ENCODE measurements at regions not wholly inside any gene's neighbourhood (a gene's known extent, or its start where the extent isn't known, plus 50 kb on each side); places are given as distances from the start of the nearest gene placed in this dataset.
"Not testable (repeated sequence)": the region's sequence is repeated elsewhere in the genome, so short reads cannot be mapped to it uniquely, and the experiment has no call there.

- ATAC-seq (no peak), DNase-seq (no peak)
- intact Hi-C loops (cut with micrococcal nuclease): no loop called here
These were observed 235.6 kb upstream of the HNRNPA3 start for GRCh38 chr2:176976736-176977685.

GRCh38 chr2:176978921-176979320, 233.7 kb upstream of the HNRNPA3 start:
- DNase-seq (no peak), ATAC-seq (no peak)
- intact Hi-C loops (cut with micrococcal nuclease): no loop called here

DNA sequence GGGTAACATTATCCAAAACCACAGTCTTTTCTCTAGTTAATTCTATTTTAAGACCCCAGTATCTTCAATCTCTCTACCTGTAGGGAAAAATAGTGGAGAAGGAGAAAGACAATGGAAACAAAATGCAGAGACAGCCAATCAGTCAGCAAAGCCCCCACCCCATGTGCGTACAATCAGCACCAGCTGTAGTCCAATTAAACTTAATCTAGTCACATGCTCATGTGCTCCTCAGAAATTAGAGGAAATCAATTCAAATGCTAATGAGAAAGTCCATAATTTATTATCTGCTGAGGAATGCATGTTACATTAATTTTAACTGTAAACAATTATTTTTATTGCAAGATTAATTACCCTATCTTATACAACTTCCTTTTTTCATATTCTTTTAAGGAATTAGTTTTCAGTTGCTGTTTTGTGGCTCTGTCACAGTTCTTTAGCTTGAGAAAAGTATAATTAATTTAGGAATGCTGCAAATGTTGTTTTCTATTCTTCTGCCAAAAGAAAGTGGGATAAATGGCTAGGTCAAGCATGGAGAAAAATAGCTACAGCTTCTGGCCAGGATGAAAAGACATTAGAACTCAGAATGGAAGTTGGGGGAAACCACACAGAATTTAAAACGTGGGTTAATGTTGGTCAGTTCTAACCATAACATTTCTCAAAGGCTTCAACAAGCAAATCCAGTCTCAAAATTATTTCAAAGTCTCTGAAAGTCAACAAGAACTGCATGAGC, 232.4 kb upstream of the HNRNPA3 start:
- ATAC-seq: no peak
- intact Hi-C loops (cut with micrococcal nuclease): no loop called here

GRCh38 chr2:176984987-176985386, 227.6 kb upstream of the HNRNPA3 start:
- no peak for ATAC-seq
- DNase-seq: no peak
- intact Hi-C loops (cut with micrococcal nuclease): no loop called here

More for the DNA sequence above, 232.4 kb upstream of the HNRNPA3 start:
- DNase-seq: no peak

- DNase-seq: no peak
- ATAC-seq: no peak
- intact Hi-C loops (cut with micrococcal nuclease): no loop called here
These were observed 226.7 kb upstream of the HNRNPA3 start for GRCh38 chr2:176985871-176986270.

GRCh38 chr2:176986487-176986886, 226.1 kb upstream of the HNRNPA3 start:
- intact Hi-C loops (cut with micrococcal nuclease): no loop called here
- ATAC-seq (no peak), DNase-seq (no peak)

DNA sequence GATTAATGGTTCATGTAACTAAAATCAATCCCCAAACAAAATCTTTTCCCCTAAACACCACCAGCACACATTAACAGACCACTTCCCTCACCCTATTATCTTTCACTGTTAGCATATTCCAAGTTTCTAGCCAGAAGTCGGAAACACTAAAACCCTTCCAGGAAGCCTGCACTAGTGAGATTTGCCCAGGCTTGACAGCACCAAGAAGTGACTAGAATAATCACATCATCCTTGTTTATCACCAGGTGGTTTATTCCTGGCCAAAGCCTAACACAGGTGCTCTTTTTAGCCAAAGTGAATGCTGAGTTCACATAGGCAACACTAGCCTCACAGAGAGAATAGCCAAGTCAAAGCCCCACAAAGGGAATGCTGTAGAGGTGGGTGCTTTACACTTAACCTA, 221.2 kb upstream of the HNRNPA3 start:
- no peak for DNase-seq
- intact Hi-C loops (cut with micrococcal nuclease): no loop called here
- ATAC-seq: no peak

DNA sequence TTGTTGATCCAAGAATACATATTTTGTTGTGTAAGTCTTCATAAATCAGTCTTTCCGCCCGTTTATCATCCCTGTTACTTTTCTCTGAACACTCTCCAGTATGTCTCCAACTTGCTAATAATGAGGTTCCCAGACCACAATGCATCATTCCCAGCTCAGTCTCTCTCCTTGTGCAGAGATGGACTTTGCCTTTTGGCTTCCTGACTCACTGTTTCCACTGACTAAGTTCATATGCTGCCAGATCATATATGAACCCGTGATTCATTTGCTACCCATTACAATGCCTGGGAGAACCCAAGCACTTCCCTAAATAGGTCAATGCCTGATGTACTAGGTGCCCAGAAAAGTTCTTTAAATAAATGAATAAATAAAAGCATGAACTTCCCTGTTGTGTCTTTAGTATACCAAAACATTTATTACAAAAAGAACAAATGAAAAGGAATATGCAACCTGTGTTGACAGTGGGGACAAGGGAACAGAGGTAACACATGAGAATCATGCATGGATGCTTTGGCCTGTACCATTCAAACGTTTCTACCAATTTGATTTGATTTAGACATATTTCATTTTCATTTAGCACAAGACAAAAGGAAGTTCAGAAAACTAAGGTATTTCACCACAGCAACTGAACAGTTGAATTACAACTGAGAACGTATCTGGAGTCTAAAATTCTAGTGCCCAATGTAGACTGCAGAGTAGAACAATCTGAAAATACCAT, 215.4 kb upstream of the HNRNPA3 start:
- DNase-seq: no peak
- ATAC-seq: no peak
- intact Hi-C loops (cut with micrococcal nuclease): no loop called here

- DNase-seq (no peak), ATAC-seq (no peak)
- intact Hi-C loops (cut with micrococcal nuclease): no loop called here
These were observed 214.8 kb upstream of the HNRNPA3 start for GRCh38 chr2:176997792-176998169.

DNA sequence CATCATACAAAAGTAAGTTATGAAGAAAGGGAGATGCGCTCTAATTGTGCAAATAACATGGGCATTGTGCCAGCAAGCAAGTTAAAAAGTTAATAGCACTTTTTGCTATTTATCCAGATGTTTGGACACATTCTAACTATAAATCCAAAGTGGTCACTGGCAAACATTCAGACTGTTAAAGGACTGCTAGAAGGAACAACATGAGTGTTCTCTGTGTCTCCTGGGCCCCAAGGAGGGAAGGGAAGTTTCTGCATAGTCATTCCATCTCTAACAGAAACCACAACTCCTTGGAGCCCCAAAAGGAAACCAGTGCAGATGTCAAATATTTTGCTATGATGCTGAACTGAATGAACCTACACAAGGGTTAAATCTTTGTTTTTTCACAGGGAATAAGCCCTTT, 213.3 kb upstream of the HNRNPA3 start:
- no peak for DNase-seq
- intact Hi-C loops (cut with micrococcal nuclease): no loop called here
- no peak for ATAC-seq

GRCh38 chr2:177000061-177000714, 212.4 kb upstream of the HNRNPA3 start:
- ATAC-seq: no peak
- intact Hi-C loops (cut with micrococcal nuclease): no loop called here
- no peak for DNase-seq

DNA sequence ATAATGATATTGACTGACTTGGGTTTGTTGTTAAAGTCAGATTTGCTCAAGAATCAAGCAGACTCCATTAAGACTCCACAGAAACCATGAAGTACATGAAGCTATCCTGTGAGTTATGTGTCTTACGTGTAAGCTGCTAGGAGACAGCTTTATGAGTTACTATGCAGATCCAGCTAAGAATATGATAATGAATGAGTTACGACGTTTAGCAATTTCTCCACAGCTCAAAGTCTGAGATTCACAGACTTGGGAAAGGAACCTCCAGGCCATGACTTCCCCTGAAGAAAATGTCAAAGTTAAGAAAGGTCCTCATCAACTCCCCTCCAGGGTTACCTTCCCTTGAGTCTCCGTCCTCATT, 211.9 kb upstream of the HNRNPA3 start:
- no peak for ATAC-seq
- DNase-seq: no peak
- intact Hi-C loops (cut with micrococcal nuclease): no loop called here

DNA sequence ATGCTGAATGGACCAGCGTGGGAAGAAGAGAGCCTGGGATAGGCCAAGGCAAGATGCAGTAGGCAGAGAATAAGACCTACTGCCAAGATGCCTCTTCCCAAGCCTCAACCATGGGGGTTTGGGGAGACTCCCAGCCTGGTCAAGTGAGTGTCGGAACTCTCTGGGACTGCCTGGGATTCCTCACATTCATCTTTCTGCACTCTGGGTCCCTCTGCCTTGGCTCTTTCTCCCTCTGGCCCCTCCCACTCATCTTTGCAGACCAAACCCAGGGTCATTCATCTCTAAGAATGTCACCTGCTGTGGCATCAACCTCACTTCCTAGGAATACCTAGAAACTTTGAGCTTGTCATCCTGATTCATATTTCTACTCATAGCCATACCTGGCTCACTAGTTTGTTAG, 211.3 kb upstream of the HNRNPA3 start:
- intact Hi-C loops (cut with micrococcal nuclease): no loop called here
- DNase-seq (no peak), ATAC-seq (no peak)

DNA sequence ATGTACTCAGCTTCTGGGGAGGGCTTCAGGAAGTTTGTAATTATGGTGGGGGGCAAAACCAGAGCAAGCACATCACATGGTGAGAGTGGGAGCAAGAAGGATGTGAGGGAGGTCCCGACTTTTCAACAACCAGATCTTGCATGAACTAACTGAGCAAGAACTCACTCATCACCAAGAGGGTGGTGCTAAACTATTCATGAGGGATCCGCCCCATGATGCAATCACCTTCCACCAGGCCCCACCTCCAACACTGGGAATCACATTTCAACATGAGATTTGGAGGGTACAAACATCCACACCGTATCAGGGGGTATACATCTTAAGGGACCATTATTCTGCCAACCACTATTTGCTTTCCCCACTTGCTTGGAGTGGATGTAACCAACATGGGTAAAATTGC, 209.6 kb upstream of the HNRNPA3 start:
- ATAC-seq (no peak), DNase-seq (no peak)
- intact Hi-C loops (cut with micrococcal nuclease): no loop called here

DNA sequence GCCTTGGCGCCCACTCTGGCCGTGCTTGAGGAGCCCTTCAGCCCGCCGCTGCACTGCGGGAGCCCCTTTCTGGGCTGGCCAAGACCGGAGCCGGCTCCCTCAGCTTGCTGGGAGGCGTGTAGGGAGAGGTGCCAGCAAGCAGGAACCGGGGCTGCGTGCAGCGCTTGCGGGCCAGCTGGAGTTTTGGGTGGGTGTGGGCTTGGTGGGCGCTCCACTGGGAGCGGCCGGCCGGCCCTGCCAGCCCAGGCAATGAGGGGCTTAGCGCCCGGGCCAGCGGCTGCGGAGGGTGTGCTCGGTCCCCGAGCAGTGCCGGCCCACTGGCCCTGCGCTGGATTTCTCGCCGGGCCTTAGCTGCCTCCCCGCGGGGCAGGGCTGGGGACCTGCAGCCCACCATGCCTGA, 204.9 kb upstream of the HNRNPA3 start:
- ATAC-seq; intact Hi-C loops (cut with micrococcal nuclease); DNase-seq: not testable (repeated sequence)

GRCh38 chr2:177008662-177009061, 203.9 kb upstream of the HNRNPA3 start:
- intact Hi-C loops (cut with micrococcal nuclease); DNase-seq: not testable (repeated sequence)

GRCh38 chr2:177010146-177010545, 202.4 kb upstream of the HNRNPA3 start:
- ATAC-seq: no peak
- DNase-seq: no peak
- intact Hi-C loops (cut with micrococcal nuclease): no loop called here

More at GRCh38 chr2:177008662-177009061, 203.9 kb upstream of the HNRNPA3 start:
- ATAC-seq: not testable (repeated sequence)

DNA sequence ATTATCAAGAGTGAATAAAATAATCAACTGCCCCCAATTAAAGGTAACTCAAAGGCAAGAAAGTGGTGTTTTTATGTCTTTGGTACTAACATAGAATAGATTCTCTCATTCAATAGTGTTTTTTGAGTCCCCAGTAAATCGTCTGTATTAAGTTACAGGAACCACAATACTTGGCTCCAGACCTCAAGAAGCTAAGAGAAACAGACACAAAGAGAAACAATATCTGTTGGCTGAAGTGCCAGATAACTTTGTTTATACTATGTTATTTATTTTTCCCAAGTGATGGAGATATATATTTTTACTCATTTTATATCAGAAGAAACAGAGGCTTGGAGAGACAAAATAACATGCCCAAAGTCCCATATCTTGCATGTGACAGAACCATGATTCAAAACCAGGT, 201.7 kb upstream of the HNRNPA3 start:
- no peak for DNase-seq
- ATAC-seq: no peak
- intact Hi-C loops (cut with micrococcal nuclease): no loop called here

DNA sequence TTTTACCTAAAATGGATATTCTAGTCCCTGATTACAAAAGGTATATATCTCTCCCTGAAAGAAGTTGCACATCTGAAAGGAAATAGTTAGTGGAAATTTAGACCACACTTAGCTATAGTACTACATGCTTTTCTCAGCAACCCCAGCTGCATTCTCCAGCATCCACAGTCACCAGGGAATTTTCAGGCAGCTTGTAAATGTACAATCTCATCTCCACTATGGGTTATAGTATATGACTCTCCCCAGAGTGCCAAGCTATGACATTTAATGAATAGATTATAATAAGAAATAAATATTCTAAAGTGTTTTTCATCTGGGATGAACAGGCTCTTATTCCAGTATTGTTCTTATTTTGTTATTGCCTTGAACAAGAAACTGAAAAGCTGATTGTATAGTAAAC, 197.6 kb upstream of the HNRNPA3 start:
- no peak for DNase-seq
- intact Hi-C loops (cut with micrococcal nuclease): no loop called here
- no peak for ATAC-seq

Data from left ventricle myocardium superior (tissue), 1 donor.